OCI-LY1 (cell line): ENCODE measurements at regions not wholly inside any gene's neighbourhood (a gene's known extent, or its start where the extent isn't known, plus 50 kb on each side); places are given as distances from the start of the nearest gene placed in this dataset.

Experiments
- H2AFZ ChIP-seq: fragments of 200-600 bp; sonication (generic), shearing (Covaris generic); 2 replicates; pipeline ENCODE4 v1.6.0; 2014; ENCODE audit warnings: antibody characterized with exemption, mild to moderate bottlenecking, low read length
- H3F3A ChIP-seq: fragments of 200-600 bp; sonication (generic), shearing (Covaris generic); 2 replicates; pipeline ENCODE4 v1.6.0; 2014; ENCODE audit warnings: mild to moderate bottlenecking, antibody characterized with exemption, low read length, moderate library complexity; ENCODE audit not compliant: insufficient read depth
- H3K27ac ChIP-seq: fragments of 200-600 bp; sonication (generic); 2 replicates; pipeline ENCODE4 v1.5.1; 2014; ENCODE audit warnings: low read length, mixed run types, mild to moderate bottlenecking, low read depth; ENCODE audit not compliant: poor library complexity, severe bottlenecking
- H3K27me3 ChIP-seq: fragments of 200-600 bp; sonication (generic); 2 replicates; pipeline ENCODE4 v1.6.0; 2014; ENCODE audit warnings: antibody characterized with exemption, mild to moderate bottlenecking, low read length, moderate library complexity; ENCODE audit not compliant: insufficient read depth
- H3K36me3 ChIP-seq: fragments of 200-600 bp; sonication (generic); 2 replicates; pipeline ENCODE4 v1.6.1; 2014; ENCODE audit warnings: mild to moderate bottlenecking, antibody characterized with exemption, low read length, moderate library complexity, mixed read lengths; ENCODE audit not compliant: insufficient read depth
- H3K4me1 ChIP-seq: fragments of 200-600 bp; sonication (generic); 2 replicates; pipeline ENCODE4 v1.5.1; 2014; ENCODE audit warnings: mild to moderate bottlenecking, low read length, moderate library complexity; ENCODE audit not compliant: insufficient read depth, severe bottlenecking
- H3K4me2 ChIP-seq: fragments of 200-600 bp; sonication (generic), shearing (Covaris generic); 2 replicates; pipeline ENCODE4 v1.6.1; 2014; ENCODE audit warnings: low read length
- H3K4me3 ChIP-seq: fragments of 200-600 bp; sonication (generic); 2 replicates; pipeline ENCODE4 v1.5.1; 2014; ENCODE audit warnings: low read length, low read depth, mild to moderate bottlenecking, mixed read lengths; ENCODE audit not compliant: poor library complexity, severe bottlenecking
- H3K79me2 ChIP-seq: fragments of 200-600 bp; shearing (Covaris generic); 2 replicates; pipeline ENCODE4 v1.6.1; 2016; ENCODE audit warnings: mixed run types, low read length, mixed read lengths; ENCODE audit not compliant: insufficient read depth
- H3K9ac ChIP-seq: fragments of 200-600 bp; sonication (generic), shearing (Covaris generic); 2 replicates; pipeline ENCODE4 v1.6.1; 2014; ENCODE audit warnings: mild to moderate bottlenecking, low read length, mixed read lengths
- H3K9me2 ChIP-seq: fragments of 200-600 bp; sonication (generic), shearing (Covaris generic); 2 replicates; pipeline ENCODE4 v1.6.1; 2014; ENCODE audit warnings: low read depth, mild to moderate bottlenecking, low read length, mixed read lengths
- H3K9me3 ChIP-seq: fragments of 200-600 bp; shearing (Covaris generic); 2 replicates; pipeline ENCODE4 v1.6.1; 2014; ENCODE audit warnings: low read length, mixed read lengths
- H4K20me1 ChIP-seq: fragments of 200-600 bp; sonication (generic), shearing (Covaris generic); 2 replicates; pipeline ENCODE4 v1.6.0; 2016; ENCODE audit warnings: mild to moderate bottlenecking, low read length; ENCODE audit not compliant: insufficient read depth
- CTCF ChIP-seq: fragments of 200-600 bp; sonication (generic), shearing (Covaris generic); IDR thresholded peaks from 2 replicates; pipeline ENCODE4 v1.5.1; 2017; ENCODE audit warnings: mild to moderate bottlenecking, antibody characterized with exemption, low read length, moderate library complexity, mixed read lengths
- EZH2 ChIP-seq: fragments of 200-600 bp; sonication (generic), shearing (Covaris generic); IDR thresholded peaks from 2 replicates; pipeline ENCODE4 v1.8.0; 2017; ENCODE audit warnings: borderline replicate concordance, mixed run types, mild to moderate bottlenecking, antibody characterized with exemption, low read length, moderate library complexity, mixed read lengths

GRCh38 chr2:195513119-195513518 is 143.9 kb upstream of the SLC39A10 start:
- no peaks in the 10 kb centered on the region for H3K4me1 ChIP-seq
- H3F3A ChIP-seq = no peaks in the 10 kb centered on the region
- no peaks in the 10 kb centered on the region for H3K9me3 ChIP-seq
- no peaks in the 10 kb centered on the region for H3K9me2 ChIP-seq
- H3K36me3 ChIP-seq = no peaks in the 10 kb centered on the region
- H3K4me3 ChIP-seq = no peak overlapping the region
- no peaks in the 10 kb centered on the region for H4K20me1 ChIP-seq
- H3K9ac ChIP-seq = no peak overlapping the region
- no peak overlapping the region for H2AFZ ChIP-seq
- H3K27me3 ChIP-seq = no peaks in the 10 kb centered on the region
- H3K79me2 ChIP-seq = no peaks in the 10 kb centered on the region
- TF ChIP-seq EZH2 (no peak), CTCF (no peak)
- H3K4me2 ChIP-seq = no peak overlapping the region
- H3K27ac ChIP-seq = no peak overlapping the region

- Histone ChIP-seq H3F3A (no peaks in the 10 kb centered on the region), H3K27me3 (no peaks in the 10 kb centered on the region), H3K79me2 (no peaks in the 10 kb centered on the region), H4K20me1 (no peaks in the 10 kb centered on the region), H2AFZ (no peak overlapping the region), H3K9me3 (no peaks in the 10 kb centered on the region), H3K4me3 (no peak overlapping the region), H3K9ac (no peak overlapping the region), H3K4me1 (no peaks in the 10 kb centered on the region), H3K27ac (no peak overlapping the region), H3K36me3 (no peaks in the 10 kb centered on the region), H3K9me2 (no peaks in the 10 kb centered on the region), H3K4me2 (no peak overlapping the region)
- TF ChIP-seq CTCF (no peak), EZH2 (no peak)
Observed at GRCh38 chr2:195509551-195509950, 147.5 kb upstream of the SLC39A10 start.

- no peaks in the 10 kb centered on the region for H3K27me3 ChIP-seq
- no peaks in the 10 kb centered on the region for H3K79me2 ChIP-seq
- no peaks in the 10 kb centered on the region for H4K20me1 ChIP-seq
- H3K27ac ChIP-seq = no peak overlapping the region
- no peaks in the 10 kb centered on the region for H3K9me2 ChIP-seq
- no peaks in the 10 kb centered on the region for H3K9me3 ChIP-seq
- H3K4me2 ChIP-seq = no peak overlapping the region
- no peak overlapping the region for H3K4me3 ChIP-seq
- no peak overlapping the region for H3K9ac ChIP-seq
- TF ChIP-seq EZH2 (no peak), CTCF (no peak)
- H2AFZ ChIP-seq = no peak overlapping the region
- no peaks in the 10 kb centered on the region for H3K36me3 ChIP-seq
- H3F3A ChIP-seq = no peaks in the 10 kb centered on the region
- no peaks in the 10 kb centered on the region for H3K4me1 ChIP-seq
Observed at GRCh38 chr2:195508139-195508455, 148.9 kb upstream of the SLC39A10 start.
